Peyer's patch (tissue), 4 donors: ENCODE measurements at regions not wholly inside any gene's neighbourhood (a gene's known extent, or its start where the extent isn't known, plus 50 kb on each side); places are given as distances from the start of the nearest gene placed in this dataset.

Source experiments
- DNase-seq, 3 donors: peaks; one replicate each; pipeline ENCODE4 v3.0.0-alpha.2; 2017 to 2019
- H3K27ac ChIP-seq, 4 donors: fragments of 200-600 bp; sonication (generic); one replicate each; pipeline ENCODE4 v1.5.1; 2016 to 2019
- H3K27me3 ChIP-seq, 2 donors: fragments of 200-600 bp; sonication (generic); one replicate each; pipeline ENCODE4 v1.5.1; 2019
- H3K36me3 ChIP-seq, 3 donors: fragments of 200-600 bp; sonication (generic); one replicate each; pipeline ENCODE4 v1.5.1; 2016 to 2019
- H3K4me1 ChIP-seq, 4 donors: fragments of 200-600 bp; sonication (generic); one replicate each; pipeline ENCODE4 v1.5.1; 2016 to 2019
- H3K4me3 ChIP-seq, 4 donors: fragments of 200-600 bp; sonication (generic); 1 replicate in 3 of 4; 2 replicates in 1 of 4; pipeline ENCODE4 v1.5.1; 2016 to 2019; ENCODE audit warnings: mild to moderate bottlenecking in 1 of 4
- H3K9me3 ChIP-seq, 4 donors: fragments of 200-600 bp; sonication (generic); one replicate each; pipeline ENCODE4 v1.5.1; 2016 to 2019; ENCODE audit warnings: mild to moderate bottlenecking in 1 of 4
- POLR2A ChIP-seq, 2 donors: fragments of 450-650 bp; IDR thresholded peaks; one replicate each; pipeline ENCODE4 v1.5.1; 2017; ENCODE audit warnings: antibody characterized with exemption in 2 of 2, mild to moderate bottlenecking in 2 of 2, moderate library complexity in 2 of 2
- TF ChIP-seq, protein P1 (sequence below), 6 experiments: fragments of 450-650 bp in 4 of 6; fragments of 200-600 bp in 2 of 6; sonication (generic) in 1 of 6; IDR thresholded peaks; one replicate each; pipeline ENCODE4 v1.5.1; 2017 to 2019; ENCODE audit warnings: antibody characterized with exemption in 6 of 6, mild to moderate bottlenecking in 3 of 6, moderate library complexity in 1 of 6

DNA sequence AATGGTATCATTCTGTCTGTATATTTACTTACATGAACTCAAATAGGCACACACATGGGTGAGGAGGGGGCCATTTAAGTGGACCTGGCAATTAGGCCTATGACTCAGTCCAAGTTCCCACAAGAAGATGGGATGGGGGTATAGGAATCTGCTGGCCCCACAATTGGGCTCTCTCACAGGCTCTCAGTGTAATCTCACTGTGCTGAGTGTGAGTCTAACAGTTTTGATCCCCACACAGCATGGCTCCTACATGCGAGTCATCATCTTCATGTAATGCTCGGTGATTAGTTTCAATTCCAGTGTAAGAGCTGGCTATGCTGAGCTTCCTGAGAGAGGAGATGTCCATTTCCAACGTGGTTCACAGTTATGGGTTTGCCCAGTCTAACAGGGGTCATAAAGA is 114.0 kb downstream of the GATA6 start:
- Histone ChIP-seq H3K27ac (peak overlapping the region in 3 of 4 donors; percentile 25 to 79 (median 50)), H3K4me1 (peaks cover 0 to 28% (median 0%) of the 10 kb centered on the region in 4 donors), H3K27me3 (no peaks in the 10 kb centered on the region), H3K36me3 (no peaks in the 10 kb centered on the region), H3K9me3 (no peaks in the 10 kb centered on the region), H3K4me3 (no peak overlapping the region)
- TF ChIP-seq, protein P1, sequence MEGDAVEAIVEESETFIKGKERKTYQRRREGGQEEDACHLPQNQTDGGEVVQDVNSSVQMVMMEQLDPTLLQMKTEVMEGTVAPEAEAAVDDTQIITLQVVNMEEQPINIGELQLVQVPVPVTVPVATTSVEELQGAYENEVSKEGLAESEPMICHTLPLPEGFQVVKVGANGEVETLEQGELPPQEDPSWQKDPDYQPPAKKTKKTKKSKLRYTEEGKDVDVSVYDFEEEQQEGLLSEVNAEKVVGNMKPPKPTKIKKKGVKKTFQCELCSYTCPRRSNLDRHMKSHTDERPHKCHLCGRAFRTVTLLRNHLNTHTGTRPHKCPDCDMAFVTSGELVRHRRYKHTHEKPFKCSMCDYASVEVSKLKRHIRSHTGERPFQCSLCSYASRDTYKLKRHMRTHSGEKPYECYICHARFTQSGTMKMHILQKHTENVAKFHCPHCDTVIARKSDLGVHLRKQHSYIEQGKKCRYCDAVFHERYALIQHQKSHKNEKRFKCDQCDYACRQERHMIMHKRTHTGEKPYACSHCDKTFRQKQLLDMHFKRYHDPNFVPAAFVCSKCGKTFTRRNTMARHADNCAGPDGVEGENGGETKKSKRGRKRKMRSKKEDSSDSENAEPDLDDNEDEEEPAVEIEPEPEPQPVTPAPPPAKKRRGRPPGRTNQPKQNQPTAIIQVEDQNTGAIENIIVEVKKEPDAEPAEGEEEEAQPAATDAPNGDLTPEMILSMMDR (IDR thresholded peaks at IDR 0.05) = no peak
- TF ChIP-seq POLR2A (IDR thresholded peaks at IDR 0.05) = no peak
- no peak for DNase-seq

DNA sequence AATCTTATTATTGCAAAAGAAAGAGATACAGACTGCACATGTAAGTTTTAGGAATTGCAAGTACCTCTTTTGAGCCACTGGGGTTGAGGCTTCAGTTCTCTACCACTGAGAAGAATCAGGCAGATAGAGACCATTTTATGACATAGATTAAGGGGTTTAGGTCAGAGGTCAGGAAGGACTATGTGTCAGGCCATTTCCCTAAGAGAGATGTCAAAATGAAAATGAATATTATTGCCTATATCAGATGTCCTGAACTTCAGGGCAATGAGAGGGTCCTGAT is 113.7 kb downstream of the GATA6 start:
- Histone ChIP-seq H3K27me3 (no peaks in the 10 kb centered on the region), H3K27ac (peak overlapping the region in 3 of 4 donors; percentile 25 to 79 (median 50)), H3K4me3 (no peak overlapping the region), H3K36me3 (no peaks in the 10 kb centered on the region), H3K9me3 (no peaks in the 10 kb centered on the region), H3K4me1 (peaks cover 0 to 28% (median 0%) of the 10 kb centered on the region in 4 donors)
- TF ChIP-seq, protein P1 (IDR thresholded peaks at IDR 0.05) = peak in 2 of 6 experiments; percentile 14 to 23
- TF ChIP-seq POLR2A (IDR thresholded peaks at IDR 0.05) = no peak
- DNase-seq = no peak

DNA sequence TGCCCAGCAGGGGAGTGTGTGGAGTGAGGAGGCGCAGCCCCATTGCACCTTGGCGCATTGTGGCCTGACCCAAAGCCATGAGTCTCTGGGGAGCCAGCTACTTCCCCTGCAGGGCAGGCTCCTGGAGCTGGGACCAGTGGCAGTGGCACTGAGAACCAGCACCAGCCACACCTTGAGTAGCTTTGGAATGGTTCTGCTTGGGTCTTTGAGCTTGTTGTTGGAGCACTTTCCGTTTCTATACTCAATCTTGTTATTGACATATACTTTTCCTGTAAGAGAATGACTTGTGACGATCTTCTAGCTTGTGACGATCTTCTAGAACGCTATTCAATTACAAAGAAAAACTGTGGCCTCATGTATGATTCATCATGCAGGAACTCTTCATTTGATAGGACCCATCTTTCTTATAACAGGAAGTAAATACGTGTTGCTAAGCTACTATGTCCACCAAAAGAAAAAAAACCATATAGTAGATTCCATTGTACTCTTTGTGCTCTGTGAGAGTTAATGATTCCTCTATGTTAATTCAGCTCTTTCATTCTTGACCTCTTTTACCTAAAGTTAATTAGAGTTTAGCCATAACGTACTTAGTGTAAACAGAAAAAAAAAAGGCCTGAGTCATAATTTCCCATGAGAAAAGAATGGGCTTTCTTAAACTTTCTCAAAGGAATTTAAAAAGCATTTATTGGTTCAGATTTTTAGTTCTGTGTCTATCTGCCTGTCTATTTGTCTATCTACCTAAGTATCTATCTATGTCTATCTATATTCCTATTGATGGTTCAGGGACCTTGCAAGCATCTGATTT is 113.1 kb downstream of the GATA6 start:
- no peaks in the 10 kb centered on the region for H3K36me3 ChIP-seq
- no peak for TF ChIP-seq POLR2A (IDR thresholded peaks at IDR 0.05)
- TF ChIP-seq, protein P1 (IDR thresholded peaks at IDR 0.05) = peak in 3 of 6 experiments; percentile 8 to 15 (median 11)
- DNase-seq = peak in 1 of 3 donors; percentile 60
- no peaks in the 10 kb centered on the region for H3K9me3 ChIP-seq
- peaks cover 0 to 28% (median 0%) of the 10 kb centered on the region in 4 donors for H3K4me1 ChIP-seq
- H3K27me3 ChIP-seq = no peaks in the 10 kb centered on the region
- H3K4me3 ChIP-seq = no peak overlapping the region
- H3K27ac ChIP-seq = peak overlapping the region in 3 of 4 donors; percentile 58 to 79 (median 75)

DNA sequence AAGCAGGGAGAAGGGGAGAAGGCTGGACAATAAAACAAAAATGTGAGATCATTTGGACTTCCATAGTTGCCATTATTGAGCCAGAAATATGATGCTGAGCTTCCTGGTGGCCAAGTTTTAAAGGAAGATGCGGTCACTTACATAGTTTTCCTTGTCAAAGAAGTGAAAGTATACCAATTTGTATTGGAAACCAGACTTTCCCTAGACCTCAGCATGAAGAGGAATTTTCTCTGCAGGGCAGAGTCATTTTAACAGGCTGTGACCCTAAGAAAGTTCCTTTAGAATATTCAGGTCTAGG is 111.0 kb downstream of the GATA6 start:
- Histone ChIP-seq H3K27ac (no peak overlapping the region), H3K4me1 (peaks cover 0 to 13% (median 0%) of the 10 kb centered on the region in 4 donors), H3K27me3 (no peaks in the 10 kb centered on the region), H3K4me3 (no peak overlapping the region), H3K9me3 (no peaks in the 10 kb centered on the region), H3K36me3 (no peaks in the 10 kb centered on the region)
- no peak for TF ChIP-seq POLR2A (IDR thresholded peaks at IDR 0.05)
- TF ChIP-seq, protein P1 (IDR thresholded peaks at IDR 0.05) = no peak
- no peak for DNase-seq

DNA sequence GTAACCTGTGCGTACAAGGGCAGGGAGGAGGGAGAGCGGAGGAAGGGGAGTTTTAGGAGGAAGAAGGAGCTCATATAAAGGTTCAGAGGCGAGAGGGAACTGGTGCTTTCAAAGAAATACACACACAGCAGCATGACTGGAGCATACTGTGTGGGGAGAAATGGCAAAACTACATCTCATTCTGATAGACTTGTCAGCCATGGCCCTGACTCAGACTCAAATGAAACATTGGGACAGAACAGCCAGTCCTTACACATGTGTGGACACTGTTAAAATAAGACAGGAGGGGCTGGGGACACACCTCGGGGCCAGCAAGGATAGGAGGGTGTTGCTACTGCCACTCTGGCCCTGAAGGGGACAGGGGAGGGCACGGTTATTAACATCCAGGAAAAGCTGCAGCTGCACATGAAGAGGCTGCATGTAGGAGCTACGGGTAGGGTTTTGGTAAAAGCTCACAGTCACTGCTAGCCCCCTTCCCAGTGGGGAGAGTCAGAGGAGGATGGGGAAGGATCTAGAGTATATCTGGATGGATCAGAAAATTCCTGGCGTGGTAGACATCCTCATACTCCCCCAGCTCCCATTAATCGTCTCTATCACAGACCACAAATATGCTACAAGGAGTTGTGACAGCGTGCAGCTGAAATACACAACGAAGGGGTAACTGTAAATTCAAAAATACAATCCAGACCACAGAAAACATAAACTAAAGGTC is 110.5 kb downstream of the GATA6 start:
- H3K4me3 ChIP-seq = no peak overlapping the region
- H3K27me3 ChIP-seq = no peaks in the 10 kb centered on the region
- DNase-seq = no peak
- no peak overlapping the region for H3K27ac ChIP-seq
- H3K9me3 ChIP-seq = no peaks in the 10 kb centered on the region
- TF ChIP-seq, protein P1 (IDR thresholded peaks at IDR 0.05) = no peak
- no peak for TF ChIP-seq POLR2A (IDR thresholded peaks at IDR 0.05)
- peaks cover 0 to 13% (median 0%) of the 10 kb centered on the region in 4 donors for H3K4me1 ChIP-seq
- no peaks in the 10 kb centered on the region for H3K36me3 ChIP-seq
